GM19043 (cell line): ENCODE measurements at regions not wholly inside any gene's neighbourhood (a gene's known extent, or its start where the extent isn't known, plus 50 kb on each side); places are given as distances from the start of the nearest gene placed in this dataset.
"Not testable (repeated sequence)": the region's sequence is repeated elsewhere in the genome, so short reads cannot be mapped to it uniquely, and the experiment has no call there.

Experiments
- ATAC-seq: cut with Tn5 transposase; IDR thresholded peaks from one replicate; pipeline ENCODE4 v1.9.1; 2021; ENCODE audit warnings: low read depth; ENCODE audit not compliant: unreplicated experiment

- no peak for ATAC-seq
These were observed 79.5 kb upstream of the PICALM start for GRCh38 chr11:86148345-86148747.

DNA sequence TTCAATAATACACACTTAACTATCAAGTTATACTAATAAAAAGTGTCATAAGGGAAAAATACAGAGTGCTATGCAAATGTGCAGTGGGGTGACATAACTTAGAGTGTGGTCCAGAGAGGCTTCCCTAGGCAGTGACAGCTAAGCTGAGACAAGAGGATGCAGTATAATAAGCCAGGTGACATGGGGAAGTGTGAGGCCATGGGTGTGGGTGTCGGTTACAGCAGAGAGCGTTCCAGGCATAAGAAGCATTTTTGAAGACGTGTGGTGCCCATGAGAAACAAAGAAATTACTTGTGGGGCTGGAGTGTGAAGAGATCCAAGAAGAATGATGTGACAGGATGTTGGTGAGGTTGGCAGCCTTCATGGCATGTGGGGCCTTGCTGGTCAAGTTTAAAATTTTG, 78.1 kb upstream of the PICALM start:
- peak; percentile 43 for ATAC-seq

DNA sequence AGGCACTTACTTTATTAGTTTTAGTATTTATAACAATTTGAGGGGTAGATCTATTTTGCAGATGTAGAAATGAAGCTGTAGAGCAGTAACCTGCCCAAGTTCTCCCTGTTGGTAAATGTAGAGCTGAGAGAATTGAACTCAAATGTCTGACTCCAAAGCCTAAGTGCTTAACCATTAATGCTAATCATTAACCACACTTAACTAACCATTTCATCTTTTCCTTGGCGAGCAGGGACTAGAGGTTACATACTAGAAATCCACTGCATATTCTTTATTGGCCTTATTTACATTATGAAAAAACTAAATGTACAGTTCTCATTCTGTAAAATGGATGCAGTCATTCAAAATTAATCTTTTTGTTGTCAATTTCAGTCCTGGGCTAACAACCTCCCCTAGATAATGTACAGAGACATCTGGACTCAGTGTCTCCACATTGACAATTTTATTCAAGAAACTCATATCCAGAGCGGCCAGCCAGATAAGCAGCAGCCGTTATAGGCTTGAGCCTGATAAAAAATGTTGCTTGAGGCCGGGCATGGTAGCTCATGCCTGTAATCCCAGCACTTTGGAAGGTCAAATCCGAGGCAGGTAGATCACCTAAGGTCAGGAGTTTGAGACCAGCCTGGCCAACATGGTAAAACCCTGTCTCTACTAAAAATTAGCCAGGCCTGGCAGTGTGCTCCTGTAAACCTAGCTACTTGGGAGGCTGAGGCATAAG, 76.7 kb upstream of the PICALM start:
- ATAC-seq, result peak; percentile 56

GRCh38 chr11:86144846-86145245, 76.0 kb upstream of the PICALM start:
- no peak for ATAC-seq

GRCh38 chr11:86144087-86144486, 75.2 kb upstream of the PICALM start:
- not testable (repeated sequence) for ATAC-seq

DNA sequence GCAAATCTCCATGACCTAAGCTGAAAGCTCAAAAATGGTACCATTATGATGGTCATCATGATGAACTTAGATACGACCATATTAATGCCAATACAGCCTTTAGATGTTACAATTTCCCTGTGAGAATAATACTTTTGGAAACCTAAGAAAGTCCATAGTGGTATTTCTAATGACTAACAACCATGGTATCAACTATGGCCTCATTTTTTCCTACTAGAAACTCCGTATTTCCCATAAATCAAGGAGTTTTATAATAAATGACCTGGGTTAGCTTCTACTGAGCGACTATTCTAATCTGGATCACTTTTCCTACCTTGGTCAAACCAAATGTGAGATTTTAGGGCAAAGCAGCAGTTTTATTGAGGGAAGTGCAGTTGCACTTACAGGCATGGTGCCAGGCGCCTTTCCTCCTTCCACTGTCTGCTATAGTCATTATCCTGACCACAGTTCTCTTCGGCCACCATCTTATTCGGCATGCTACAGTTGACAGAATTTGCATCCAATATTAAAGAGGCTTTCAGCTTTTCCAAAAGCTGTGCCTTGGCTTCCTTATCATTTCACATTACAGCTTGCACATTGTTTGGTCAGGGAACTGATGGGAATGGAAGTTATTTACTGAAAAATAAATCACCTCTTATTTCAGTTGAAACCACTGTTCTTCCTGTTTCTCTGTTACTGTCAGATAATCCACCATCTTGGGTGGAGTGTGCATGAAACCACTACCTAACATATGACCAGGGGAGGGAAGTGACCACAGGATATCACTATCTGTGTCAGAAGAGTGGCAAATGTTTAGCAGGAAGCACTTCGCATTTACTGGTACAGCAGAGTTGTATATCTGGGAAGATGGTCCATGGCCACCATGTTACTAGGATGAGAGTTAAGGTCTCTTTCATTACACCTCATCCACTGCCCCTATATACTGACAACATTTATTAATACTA, 74.5 kb upstream of the PICALM start:
- ATAC-seq, result no peak

- ATAC-seq, result no peak
These were observed 73.3 kb upstream of the PICALM start for GRCh38 chr11:86142170-86142569.

GRCh38 chr11:86141727-86142126, 72.8 kb upstream of the PICALM start:
- no peak for ATAC-seq

DNA sequence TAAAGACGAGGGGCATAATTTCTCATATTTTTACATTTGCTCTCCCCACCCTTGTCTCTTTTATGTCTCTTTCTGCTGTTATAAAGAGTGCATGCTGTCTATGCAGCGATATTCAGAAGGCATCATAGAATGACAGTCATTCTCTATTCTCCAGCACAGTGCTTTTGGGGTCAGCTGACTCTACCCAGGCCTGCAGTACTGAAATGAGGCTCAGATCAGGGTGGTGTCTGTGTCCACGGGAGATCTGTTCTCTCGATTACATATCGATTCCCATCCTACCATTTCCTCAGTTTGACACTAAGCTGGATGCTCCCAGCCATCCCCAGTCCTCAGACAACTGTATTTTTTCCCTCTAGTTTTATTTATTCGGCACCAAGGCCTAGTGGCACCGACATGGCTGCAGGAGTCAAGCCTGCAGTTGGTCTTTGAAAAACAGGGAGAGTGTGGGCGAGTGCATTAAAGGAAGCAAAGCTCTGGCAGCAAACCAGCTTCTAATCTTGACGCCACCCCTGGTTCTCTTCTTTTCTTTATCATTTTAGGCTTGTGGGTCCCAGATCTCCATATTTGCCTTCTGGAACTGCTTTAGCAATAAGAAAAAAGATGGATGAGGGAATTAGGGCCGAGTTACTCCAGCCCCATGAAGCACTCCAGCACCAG, 71.6 kb upstream of the PICALM start:
- ATAC-seq, result no peak

GRCh38 chr11:86138958-86139357, 70.1 kb upstream of the PICALM start:
- ATAC-seq, result peak; percentile 80

DNA sequence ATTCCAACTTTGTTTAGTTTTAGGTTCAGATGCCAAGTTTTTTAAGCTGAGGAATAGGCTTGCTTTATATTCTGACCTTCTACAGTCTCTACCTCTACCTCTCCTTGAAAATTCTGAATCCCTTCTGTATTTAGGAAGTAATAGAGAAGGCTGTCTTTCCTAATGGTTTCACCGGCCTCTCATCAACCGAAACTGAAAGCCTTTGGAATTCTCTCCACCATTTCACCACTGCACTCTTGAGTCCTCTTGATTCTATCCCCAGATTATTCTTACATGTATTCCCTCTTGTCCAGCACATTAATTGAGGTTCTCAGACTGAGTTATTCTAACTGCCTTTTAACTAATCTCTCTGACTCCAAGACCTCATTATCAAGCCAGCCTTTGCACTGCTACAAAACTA, 67.7 kb upstream of the PICALM start:
- no peak for ATAC-seq

GRCh38 chr11:86135319-86135714, 66.4 kb upstream of the PICALM start:
- no peak for ATAC-seq

GRCh38 chr11:86134580-86135318, 65.9 kb upstream of the PICALM start:
- ATAC-seq, result no peak

GRCh38 chr11:86132667-86133249, 63.9 kb upstream of the PICALM start:
- no peak for ATAC-seq

- ATAC-seq, result no peak
These were observed 61.1 kb upstream of the PICALM start for GRCh38 chr11:86129740-86130540.

DNA sequence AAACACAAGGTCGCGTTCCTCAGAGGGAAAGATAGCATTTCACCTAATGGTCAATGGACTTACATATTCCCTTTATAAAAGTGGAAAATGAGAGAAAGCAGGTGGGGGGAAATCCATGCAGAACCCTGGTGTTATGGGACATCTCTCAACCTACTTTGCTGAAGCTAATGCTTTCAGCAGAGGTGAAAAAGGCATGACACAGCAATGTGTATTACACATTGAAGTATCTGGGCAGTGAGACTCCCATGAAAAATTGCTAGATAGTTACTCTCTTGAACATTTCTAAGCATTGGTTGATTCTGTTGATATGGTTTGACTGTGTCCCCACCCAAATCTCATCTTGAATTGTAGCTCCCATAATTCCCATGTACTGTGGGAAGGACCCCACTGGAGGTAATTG, 60.0 kb upstream of the PICALM start:
- no peak for ATAC-seq

DNA sequence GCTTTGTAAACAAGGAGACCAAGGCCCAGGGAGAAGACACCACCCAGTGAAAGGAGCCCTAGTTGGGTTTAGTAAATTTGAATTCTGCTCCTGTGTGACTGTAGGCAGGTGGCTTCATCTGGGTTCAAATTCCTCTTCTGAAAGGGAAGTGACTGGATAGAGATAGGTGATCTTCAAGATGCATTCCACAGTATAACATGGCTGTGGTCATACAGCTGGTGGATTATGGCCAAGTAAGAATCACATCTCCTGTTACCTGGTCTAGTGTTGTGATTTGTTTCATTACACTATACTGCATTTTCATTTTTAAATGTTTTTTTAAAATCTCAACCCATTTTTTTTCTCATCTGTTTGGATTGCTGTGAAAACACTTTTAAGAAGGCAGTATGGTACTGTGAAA, 58.0 kb upstream of the PICALM start:
- ATAC-seq, result no peak

GRCh38 chr11:86124251-86125233, 55.7 kb upstream of the PICALM start:
- peak; percentile 48 for ATAC-seq
